GM21381 (cell line): ENCODE measurements at regions not wholly inside any gene's neighbourhood (a gene's known extent, or its start where the extent isn't known, plus 50 kb on each side); places are given as distances from the start of the nearest gene placed in this dataset.
A peak's percentile ranks its signal among the peaks of the same experiment; 100 is the strongest.
"Not testable (repeated sequence)": the region's sequence is repeated elsewhere in the genome, so short reads cannot be mapped to it uniquely, and the experiment has no call there.

Experiments
- ATAC-seq: cut with Tn5 transposase; IDR thresholded peaks from one replicate; pipeline ENCODE4 v1.9.1; 2021; ENCODE audit warnings: mild to moderate bottlenecking, moderate library complexity; ENCODE audit not compliant: unreplicated experiment

DNA sequence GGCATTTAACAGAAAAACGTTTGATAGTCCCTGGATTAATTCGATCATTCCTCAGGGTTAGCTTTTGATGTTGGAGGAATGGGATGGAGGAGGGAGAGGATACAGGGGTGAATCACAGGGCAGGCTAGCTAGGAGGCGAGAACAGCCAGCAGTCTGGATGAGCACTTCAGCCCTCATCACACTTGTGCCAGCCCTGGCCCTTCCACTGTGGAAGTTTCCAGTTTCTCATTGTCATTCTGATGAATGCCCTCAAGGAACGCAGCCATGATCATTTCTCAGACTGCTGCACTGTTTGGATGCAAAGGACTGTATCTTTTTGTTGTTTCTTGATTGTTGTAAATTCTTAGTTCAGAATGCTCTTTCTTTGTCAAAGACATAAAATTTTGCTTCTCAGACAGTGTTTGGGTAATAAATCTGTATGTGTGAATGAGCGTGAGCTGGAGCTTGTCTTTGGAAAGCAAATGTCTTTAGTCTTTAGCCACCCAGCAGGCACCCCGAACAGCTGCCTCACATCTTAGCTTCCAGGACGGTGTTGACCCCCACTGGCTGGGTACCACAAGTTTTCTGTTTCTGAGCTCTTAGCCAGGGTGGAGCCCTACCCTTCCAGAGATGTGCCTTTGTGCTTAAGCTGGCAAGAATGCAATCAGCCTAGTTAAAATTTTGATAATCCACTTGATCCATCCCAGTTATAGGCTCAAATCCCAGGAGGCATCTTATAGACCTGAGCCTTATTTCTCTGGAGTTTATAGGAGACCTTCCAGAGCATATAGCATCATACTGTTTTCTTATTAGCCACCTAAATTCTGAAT, 121.1 kb downstream of the PDCD6IP start:
- no peak for ATAC-seq

GRCh38 chr3:33920511-33920910, 122.1 kb downstream of the PDCD6IP start:
- no peak for ATAC-seq

GRCh38 chr3:33921608-33922007, 123.2 kb downstream of the PDCD6IP start:
- no peak for ATAC-seq

GRCh38 chr3:33926998-33927605, 128.7 kb downstream of the PDCD6IP start:
- ATAC-seq, result no peak

GRCh38 chr3:33929813-33930212, 131.4 kb downstream of the PDCD6IP start:
- ATAC-seq, result no peak

DNA sequence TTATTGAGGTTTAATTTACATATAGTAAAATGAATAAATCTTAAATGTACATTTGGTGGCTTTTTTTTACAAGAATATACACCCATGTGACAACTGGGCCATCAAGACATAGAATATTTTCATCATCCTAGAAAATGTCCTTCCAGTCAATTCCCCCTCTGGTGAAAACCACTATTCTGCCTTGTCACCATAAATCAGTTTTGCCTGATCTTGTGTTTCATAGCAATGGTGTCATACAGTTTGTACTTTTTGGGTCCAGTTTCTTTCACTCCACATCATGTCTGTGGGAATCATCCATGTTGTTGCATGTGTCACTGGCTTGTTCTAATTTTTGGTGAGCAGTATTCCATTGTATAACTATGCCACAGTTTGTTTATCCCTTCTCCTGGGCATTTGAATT, 133.1 kb downstream of the PDCD6IP start:
- ATAC-seq, result no peak

- ATAC-seq, result no peak
Observed at GRCh38 chr3:33932010-33932764, 133.8 kb downstream of the PDCD6IP start.

DNA sequence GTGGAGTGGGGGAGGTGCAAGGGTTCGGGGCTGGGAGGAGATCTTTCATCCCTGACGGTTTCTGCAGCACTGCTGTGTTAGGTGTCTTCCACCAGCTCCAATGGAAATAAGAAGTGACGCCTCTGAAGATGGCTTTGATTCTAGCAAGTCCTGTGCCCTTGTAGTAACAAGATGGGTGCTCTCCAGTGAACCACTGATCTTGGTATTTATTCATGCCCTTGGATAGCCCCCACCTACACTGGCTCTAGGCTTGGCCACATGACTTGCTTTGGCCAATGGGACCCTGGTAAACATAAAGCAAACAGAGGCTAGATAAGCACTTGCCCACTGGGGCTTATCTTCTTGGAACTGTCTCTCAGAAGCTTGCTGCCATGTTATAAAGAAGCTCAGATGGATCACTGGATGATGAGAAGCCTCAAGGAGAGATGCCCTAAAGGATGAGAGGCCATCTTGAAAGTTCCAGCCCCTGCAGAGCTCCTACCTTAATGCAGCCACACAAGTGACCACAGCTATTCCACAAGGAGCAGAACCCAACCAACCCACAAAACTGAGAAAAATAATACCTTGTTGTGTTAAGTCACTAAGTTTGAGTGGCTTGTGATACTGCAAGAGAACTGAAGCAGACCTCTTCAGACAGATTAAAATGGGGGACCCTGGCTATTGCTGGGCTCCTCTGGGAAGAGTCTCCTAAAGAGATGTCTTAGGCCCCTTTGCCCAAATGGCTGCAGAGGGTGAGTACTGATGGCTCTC, 137.9 kb downstream of the PDCD6IP start:
- ATAC-seq, result no peak

DNA sequence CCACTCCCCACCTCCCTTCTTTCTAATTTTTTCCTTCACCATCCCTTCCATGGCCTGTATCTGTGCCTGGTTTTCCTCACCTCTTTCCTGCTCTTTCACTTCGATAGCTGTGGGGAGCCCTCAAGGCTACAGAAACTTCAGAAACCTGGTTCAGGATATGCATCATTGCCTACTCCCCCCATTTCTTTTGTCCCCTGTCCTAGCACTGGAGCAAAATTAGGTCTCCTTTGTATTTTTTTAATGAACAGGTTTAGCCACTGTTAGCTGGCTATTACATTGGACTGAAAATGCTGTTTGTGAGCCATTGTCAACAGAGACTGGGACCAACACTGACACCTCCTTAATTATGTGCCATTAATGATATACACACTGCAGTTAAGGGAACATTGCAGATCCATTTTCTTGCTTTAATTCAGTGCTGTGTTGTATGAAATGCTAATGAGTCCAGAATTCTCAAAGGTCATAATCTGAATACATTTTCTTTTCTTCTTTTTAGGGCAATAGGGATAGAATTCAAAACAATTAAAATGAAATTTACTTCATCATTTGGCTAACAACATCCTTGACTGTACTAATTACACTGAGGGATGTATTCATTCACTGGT, 138.6 kb downstream of the PDCD6IP start:
- ATAC-seq, result no peak

- no peak for ATAC-seq
Observed at GRCh38 chr3:33937628-33938027, 139.2 kb downstream of the PDCD6IP start.

DNA sequence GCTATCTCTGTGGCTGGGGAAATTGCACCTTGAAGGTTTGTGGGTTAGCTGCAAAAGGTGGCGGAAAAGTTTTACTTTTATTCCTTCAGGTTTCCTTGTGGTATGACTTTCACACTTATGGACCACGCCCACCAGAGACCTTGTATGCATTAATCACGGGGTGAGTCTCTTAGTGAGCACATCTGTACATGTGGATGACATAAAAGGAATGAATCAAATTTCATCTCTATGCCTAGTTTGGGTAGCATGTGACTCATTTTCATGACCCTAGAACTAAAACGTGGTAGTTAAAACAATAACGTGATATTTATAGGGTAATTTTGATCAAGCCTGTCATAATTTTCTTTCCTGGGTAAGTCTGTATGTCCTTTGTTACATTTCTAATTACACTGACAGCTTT, 141.7 kb downstream of the PDCD6IP start:
- ATAC-seq, result no peak

DNA sequence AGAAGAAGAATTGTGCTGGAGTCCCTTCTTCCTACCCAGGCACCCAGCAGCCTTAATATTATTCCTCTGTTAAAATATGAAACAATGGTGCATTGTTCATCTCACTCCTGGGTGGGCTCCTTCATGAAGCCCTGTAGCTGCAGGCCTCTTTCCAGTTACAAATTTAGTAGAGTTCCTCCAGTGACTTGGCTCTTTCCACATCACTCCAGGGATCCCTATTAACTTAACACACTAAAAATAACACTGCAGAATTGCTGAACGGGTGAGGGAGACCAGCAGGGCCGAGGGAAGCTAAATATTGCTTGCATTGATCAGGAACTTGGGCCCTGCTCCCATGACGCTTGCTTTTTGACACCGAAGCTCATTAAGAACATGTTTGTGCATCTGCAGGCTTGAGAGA, 142.3 kb downstream of the PDCD6IP start:
- ATAC-seq, result no peak

DNA sequence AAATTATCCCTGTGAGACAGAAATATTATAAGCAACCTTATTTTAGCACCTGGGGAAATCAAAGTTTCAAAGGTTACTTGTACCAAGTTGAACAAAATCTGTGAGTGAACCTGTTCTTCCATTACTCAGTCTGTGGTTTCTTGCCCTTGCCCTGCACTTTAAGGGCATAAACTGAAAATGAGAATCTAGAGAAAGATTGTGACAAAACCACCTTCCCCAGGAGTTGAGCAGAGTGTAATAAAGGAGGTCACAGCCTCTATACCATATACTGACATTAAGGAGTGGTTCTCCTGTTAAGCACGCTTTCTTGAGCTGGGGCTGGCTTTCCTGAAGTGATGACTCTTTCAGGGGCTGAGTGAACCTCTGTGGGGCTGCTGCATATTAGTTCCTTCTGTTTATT, 143.4 kb downstream of the PDCD6IP start:
- peak; percentile 68 for ATAC-seq

- peak; percentile 12 for ATAC-seq
Observed at GRCh38 chr3:33942483-33943150, 144.2 kb downstream of the PDCD6IP start.

DNA sequence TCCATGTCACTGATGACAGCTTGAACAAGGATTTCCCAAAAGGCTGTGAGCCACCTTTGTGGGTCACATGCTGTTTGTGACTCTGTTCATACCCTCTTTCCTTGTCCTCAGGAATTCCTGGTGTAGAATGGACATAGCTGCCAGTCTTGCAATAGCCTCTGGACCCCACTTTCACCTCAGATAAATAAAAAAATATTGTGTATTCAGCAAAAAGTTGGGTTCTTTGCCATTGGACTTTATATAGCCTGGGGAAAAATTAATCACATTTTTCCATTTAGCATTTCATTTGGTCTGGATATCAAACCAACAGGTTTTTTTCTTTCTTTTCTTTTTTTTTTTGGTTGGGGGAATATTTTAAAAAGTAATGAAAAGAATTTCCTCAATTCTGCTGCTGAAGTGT, 144.8 kb downstream of the PDCD6IP start:
- ATAC-seq, result no peak

GRCh38 chr3:33946612-33947011, 148.2 kb downstream of the PDCD6IP start:
- not testable (repeated sequence) for ATAC-seq

- ATAC-seq, result no peak
Observed at GRCh38 chr3:33947272-33948195, 149.1 kb downstream of the PDCD6IP start.

DNA sequence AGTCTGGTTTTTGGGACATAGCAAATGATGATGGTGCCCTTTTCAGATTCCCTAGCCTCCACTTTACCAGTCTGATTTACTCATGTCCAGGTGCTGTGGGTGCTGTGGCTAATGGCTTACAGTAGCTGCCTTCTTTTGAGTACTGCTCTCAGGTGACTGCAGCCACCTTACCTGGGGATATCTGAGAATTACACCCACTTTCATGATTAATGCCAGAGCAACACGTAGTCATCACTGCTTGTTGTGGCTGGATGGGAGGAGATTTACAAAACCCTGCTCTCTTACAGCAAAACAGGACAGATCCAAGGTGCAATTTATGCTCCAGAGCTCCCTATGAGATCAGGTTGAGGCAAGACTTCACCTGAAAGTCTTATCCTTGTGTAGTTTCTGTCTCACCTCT, 150.6 kb downstream of the PDCD6IP start:
- no peak for ATAC-seq

DNA sequence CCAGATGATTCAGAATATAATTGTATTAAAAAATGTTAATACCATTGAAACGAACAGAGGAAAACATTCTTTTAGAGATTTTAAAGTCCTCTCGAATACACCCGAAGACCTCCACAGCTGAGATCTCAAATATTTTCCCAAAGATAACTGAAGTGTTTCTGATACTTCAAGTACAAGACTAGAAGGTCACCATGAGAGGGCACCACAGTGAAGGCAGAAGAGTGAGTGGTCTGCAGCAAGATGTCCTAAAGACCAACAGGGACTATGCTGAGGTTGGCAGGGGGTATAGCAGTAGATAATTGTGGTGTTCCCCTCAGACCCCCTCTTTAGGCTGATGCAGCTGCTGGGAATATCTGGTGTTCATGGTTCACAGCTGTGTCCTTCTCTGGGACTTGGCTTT, 156.5 kb downstream of the PDCD6IP start:
- ATAC-seq, result no peak
